ENCODE measurements at regions not wholly inside any gene's neighbourhood (a gene's known extent, or its start where the extent isn't known, plus 50 kb on each side); places are given as distances from the start of the nearest gene placed in this dataset.
"Not testable (repeated sequence)": the region's sequence is repeated elsewhere in the genome, so short reads cannot be mapped to it uniquely, and the experiment has no call there.

DNA sequence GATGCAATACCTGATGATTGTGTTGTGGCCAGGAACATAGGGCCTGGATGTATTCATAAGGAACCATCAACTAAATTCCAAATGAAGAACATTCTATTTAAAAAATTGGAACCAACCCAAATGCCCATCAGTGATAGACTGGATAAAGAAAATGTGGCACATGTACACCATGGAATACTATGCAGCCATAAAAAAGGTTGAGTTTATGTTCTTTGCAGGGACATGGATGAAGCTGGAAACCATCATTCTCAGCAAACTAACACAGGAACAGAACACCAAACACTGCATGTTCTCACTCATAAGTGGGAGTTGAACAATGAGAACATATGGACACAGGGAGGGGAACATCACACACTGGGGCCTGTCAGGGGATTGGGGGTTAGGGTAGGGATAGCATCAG is 150.6 kb downstream of the DUSP10 start:
- H3K36me3 Mint-ChIP-seq; H3K27me3 Mint-ChIP-seq; H3K9me3 Mint-ChIP-seq (ENCODE audit: low read depth); H3K4me1 Mint-ChIP-seq (ENCODE audit: low read depth); H3K27ac Mint-ChIP-seq; H3K4me3 Mint-ChIP-seq: not testable (repeated sequence)

DNA sequence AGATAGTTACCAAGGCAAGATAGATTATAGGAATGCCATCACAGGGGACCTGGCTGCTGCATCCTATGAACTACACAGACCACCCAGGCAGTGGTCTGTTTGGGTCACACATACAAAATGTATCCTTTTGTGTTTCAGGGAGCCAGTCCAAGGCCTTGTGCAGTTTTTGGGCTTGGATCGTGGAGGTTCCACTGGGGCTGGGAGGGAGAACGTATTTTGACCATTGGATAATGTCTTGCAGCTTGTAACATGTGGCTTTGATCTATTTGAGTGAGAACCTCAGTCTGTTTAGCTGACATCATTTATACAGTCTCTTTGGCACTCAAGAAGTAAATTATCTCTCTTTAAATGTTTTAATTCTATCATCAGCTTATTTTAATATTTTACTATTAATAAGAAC is 147.3 kb downstream of the DUSP10 start:
- H3K36me3 Mint-ChIP-seq = no peaks in the 10 kb centered on the region
- H3K9me3 Mint-ChIP-seq (ENCODE audit: low read depth) = no peaks in the 10 kb centered on the region
- no peak overlapping the region for H3K4me3 Mint-ChIP-seq
- H3K4me1 Mint-ChIP-seq (ENCODE audit: low read depth) = no peaks in the 10 kb centered on the region
- H3K27me3 Mint-ChIP-seq = no peaks in the 10 kb centered on the region
- no peak overlapping the region for H3K27ac Mint-ChIP-seq

DNA sequence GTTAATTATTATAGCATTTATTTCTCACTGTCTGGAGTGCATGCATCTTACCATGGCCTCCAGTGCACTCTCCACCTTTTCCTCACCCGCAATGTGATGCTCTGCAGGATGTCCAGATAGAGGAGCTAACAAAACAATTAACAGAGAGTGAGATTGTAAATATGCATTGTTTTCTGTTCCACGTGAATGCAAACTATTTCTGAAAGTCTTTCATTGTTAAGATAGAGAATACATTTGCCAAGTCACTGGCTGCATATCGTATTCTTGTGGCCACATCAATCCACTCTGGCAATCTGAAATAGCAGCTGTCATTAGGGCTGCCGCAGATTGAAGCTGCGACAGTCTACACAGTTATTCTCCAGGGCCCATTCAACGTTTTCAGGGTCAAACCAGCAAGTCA is 143.8 kb downstream of the DUSP10 start:
- H3K27me3 Mint-ChIP-seq = no peaks in the 10 kb centered on the region
- H3K27ac Mint-ChIP-seq = no peak overlapping the region
- H3K36me3 Mint-ChIP-seq = no peaks in the 10 kb centered on the region

DNA sequence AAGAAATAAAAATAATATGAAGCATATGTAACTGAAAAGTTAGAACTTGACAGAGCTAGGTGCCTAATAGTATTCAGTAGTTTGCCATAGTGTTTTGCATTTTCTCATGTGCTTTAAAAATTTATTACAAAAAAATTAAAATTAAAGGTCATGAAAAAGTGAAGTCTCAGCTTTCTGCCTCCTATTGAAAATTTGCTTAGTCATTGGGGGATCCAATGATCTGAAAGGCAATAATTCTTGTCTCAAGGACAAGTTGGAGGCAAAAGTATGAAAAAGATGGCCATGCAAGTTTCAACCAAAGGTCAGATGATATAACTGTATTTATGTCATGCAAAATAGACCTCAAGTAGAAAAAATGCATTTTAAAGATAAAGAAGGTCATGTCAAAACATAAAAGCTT is 140.7 kb downstream of the DUSP10 start:
- no peaks in the 10 kb centered on the region for H3K9me3 Mint-ChIP-seq (ENCODE audit: low read depth)
- no peaks in the 10 kb centered on the region for H3K36me3 Mint-ChIP-seq
- H3K4me1 Mint-ChIP-seq (ENCODE audit: low read depth) = no peaks in the 10 kb centered on the region
- H3K27me3 Mint-ChIP-seq = no peaks in the 10 kb centered on the region
- no peak overlapping the region for H3K4me3 Mint-ChIP-seq
- H3K27ac Mint-ChIP-seq = no peak overlapping the region

More for the DNA sequence above, 143.8 kb downstream of the DUSP10 start:
- H3K4me3 Mint-ChIP-seq = no peak overlapping the region
- H3K9me3 Mint-ChIP-seq (ENCODE audit: low read depth) = no peaks in the 10 kb centered on the region
- H3K4me1 Mint-ChIP-seq (ENCODE audit: low read depth) = no peaks in the 10 kb centered on the region

GRCh38 chr1:221602830-221603229 is 139.1 kb downstream of the DUSP10 start:
- no peaks in the 10 kb centered on the region for H3K4me1 Mint-ChIP-seq (ENCODE audit: low read depth)
- H3K4me3 Mint-ChIP-seq = no peak overlapping the region
- H3K9me3 Mint-ChIP-seq (ENCODE audit: low read depth) = no peaks in the 10 kb centered on the region

GRCh38 chr1:221604390-221604789 is 137.5 kb downstream of the DUSP10 start:
- not testable (repeated sequence) for H3K27me3 Mint-ChIP-seq; H3K4me3 Mint-ChIP-seq; H3K9me3 Mint-ChIP-seq (ENCODE audit: low read depth); H3K27ac Mint-ChIP-seq; H3K36me3 Mint-ChIP-seq; H3K4me1 Mint-ChIP-seq (ENCODE audit: low read depth)

More at GRCh38 chr1:221602830-221603229, 139.1 kb downstream of the DUSP10 start:
- Mint-ChIP-seq H3K27me3 (no peaks in the 10 kb centered on the region), H3K27ac (no peak overlapping the region), H3K36me3 (no peaks in the 10 kb centered on the region)

- no peak overlapping the region for H3K4me3 Mint-ChIP-seq
- H3K36me3 Mint-ChIP-seq = no peaks in the 10 kb centered on the region
- no peaks in the 10 kb centered on the region for H3K27me3 Mint-ChIP-seq
- H3K9me3 Mint-ChIP-seq (ENCODE audit: low read depth) = no peaks in the 10 kb centered on the region
- H3K27ac Mint-ChIP-seq = no peak overlapping the region
- H3K4me1 Mint-ChIP-seq (ENCODE audit: low read depth) = no peaks in the 10 kb centered on the region
Observed at GRCh38 chr1:221604948-221605347, 136.9 kb downstream of the DUSP10 start.

DNA sequence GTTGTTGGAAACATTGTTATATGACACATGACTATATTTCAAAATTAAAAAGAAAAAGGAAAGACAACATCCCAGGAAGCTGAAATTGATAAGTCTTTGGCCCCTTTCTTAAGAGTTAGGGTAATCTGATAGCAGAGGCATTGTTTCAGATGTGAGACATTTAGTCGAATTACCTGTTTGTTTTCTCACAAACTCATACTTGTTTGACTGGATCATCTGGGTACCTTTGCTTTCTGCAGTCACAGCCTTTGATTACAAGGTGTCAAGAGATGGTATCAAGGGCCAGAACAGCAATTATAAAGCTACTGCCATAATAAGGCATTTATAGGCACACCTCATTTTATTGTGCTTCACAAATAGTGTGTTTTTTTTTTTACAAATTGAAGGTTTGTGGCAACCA is 136.3 kb downstream of the DUSP10 start:
- Mint-ChIP-seq H3K27me3 (no peaks in the 10 kb centered on the region), H3K36me3 (no peaks in the 10 kb centered on the region), H3K27ac (no peak overlapping the region), H3K9me3 (ENCODE audit: low read depth) (no peaks in the 10 kb centered on the region), H3K4me1 (ENCODE audit: low read depth) (no peaks in the 10 kb centered on the region), H3K4me3 (no peak overlapping the region)

DNA sequence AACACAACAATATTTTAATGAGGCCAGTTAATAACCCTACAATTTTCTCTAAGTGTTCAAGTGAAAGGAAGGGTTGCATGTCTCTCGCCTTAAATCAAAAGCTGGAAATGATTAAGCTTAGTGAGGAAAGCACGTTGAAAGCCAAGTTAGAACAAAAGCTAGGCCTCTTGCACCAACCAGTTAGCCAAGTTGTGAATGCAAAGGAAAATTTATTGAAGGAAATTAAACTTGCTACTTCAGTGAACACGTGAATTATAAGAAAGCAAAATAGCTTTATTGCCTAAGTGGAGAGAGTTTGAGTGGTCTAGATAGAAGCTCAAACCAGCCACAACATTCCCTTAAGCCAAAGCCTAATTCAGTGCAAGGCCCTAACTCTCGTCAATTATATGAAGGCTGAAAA is 135.6 kb downstream of the DUSP10 start:
- Mint-ChIP-seq H3K9me3 (ENCODE audit: low read depth) (no peaks in the 10 kb centered on the region), H3K27ac (no peak overlapping the region), H3K27me3 (no peaks in the 10 kb centered on the region), H3K4me1 (ENCODE audit: low read depth) (no peaks in the 10 kb centered on the region), H3K36me3 (no peaks in the 10 kb centered on the region), H3K4me3 (no peak overlapping the region)

DNA sequence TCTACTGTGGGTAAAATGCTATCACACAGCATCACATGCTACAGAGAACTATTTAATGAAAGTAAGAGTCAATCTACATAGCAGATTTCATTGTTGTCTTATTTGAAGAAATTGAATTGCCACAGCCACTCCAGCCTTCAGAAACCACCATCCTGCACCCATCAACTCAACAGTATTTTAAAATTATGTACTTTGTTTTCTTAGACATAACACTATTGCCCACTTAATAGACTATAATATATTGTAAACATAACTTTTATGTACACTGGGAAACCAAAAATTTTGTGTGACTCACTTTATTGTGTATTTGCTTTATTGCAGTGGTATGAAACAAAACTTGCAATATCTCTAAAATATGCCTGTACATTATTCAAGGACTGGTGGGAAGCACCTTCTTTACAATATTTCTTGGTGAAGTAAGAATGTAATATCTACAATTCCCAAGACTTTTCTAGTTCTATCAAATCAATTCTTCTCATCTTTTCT is 133.0 kb downstream of the DUSP10 start:
- Mint-ChIP-seq H3K4me3 (no peak overlapping the region), H3K9me3 (ENCODE audit: low read depth) (no peaks in the 10 kb centered on the region), H3K4me1 (ENCODE audit: low read depth) (no peaks in the 10 kb centered on the region), H3K27ac (no peak overlapping the region), H3K36me3 (no peaks in the 10 kb centered on the region), H3K27me3 (no peaks in the 10 kb centered on the region)

- no peaks in the 10 kb centered on the region for H3K9me3 Mint-ChIP-seq (ENCODE audit: low read depth)
- H3K36me3 Mint-ChIP-seq = no peaks in the 10 kb centered on the region
- no peak overlapping the region for H3K4me3 Mint-ChIP-seq
- no peaks in the 10 kb centered on the region for H3K27me3 Mint-ChIP-seq
- H3K4me1 Mint-ChIP-seq (ENCODE audit: low read depth) = no peaks in the 10 kb centered on the region
- H3K27ac Mint-ChIP-seq = no peak overlapping the region
Observed at GRCh38 chr1:221611656-221612046, 130.2 kb downstream of the DUSP10 start.

- no peak overlapping the region for H3K27ac Mint-ChIP-seq
Observed at GRCh38 chr1:221612047-221612777, 129.7 kb downstream of the DUSP10 start.

GRCh38 chr1:221620437-221621384 is 121.2 kb downstream of the DUSP10 start:
- H3K27me3 Mint-ChIP-seq = no peaks in the 10 kb centered on the region
- no peaks in the 10 kb centered on the region for H3K9me3 Mint-ChIP-seq (ENCODE audit: low read depth)
- H3K4me1 Mint-ChIP-seq (ENCODE audit: low read depth) = no peaks in the 10 kb centered on the region
- H3K36me3 Mint-ChIP-seq = no peaks in the 10 kb centered on the region
- H3K27ac Mint-ChIP-seq = no peak overlapping the region
- H3K4me3 Mint-ChIP-seq = no peak overlapping the region

More at GRCh38 chr1:221612047-221612777, 129.7 kb downstream of the DUSP10 start:
- no peak overlapping the region for H3K4me3 Mint-ChIP-seq
- no peaks in the 10 kb centered on the region for H3K9me3 Mint-ChIP-seq (ENCODE audit: low read depth)
- H3K27me3 Mint-ChIP-seq = no peaks in the 10 kb centered on the region
- H3K4me1 Mint-ChIP-seq (ENCODE audit: low read depth) = no peaks in the 10 kb centered on the region
- no peaks in the 10 kb centered on the region for H3K36me3 Mint-ChIP-seq

DNA sequence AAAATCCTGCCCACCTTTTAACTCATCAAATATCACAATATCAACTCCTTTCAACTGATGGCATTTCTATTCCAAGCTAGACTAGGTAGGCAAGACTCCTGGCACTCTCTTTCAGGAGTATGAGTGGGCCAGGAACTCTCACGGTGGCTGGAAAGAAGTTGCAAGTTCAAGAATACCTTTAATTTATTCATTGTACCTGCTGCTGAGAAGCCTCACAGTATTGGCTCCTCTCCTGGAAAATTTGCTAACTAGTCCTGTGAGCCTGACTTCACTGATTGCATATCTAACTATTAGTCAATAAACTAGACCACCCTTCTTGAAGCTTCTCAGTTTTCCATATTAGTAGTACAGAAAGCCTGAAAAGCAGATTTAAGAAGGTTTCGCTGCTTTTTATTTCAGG is 120.2 kb downstream of the DUSP10 start:
- Mint-ChIP-seq H3K36me3 (no peaks in the 10 kb centered on the region), H3K9me3 (ENCODE audit: low read depth) (no peaks in the 10 kb centered on the region), H3K4me3 (no peak overlapping the region), H3K27me3 (no peaks in the 10 kb centered on the region), H3K4me1 (ENCODE audit: low read depth) (no peaks in the 10 kb centered on the region), H3K27ac (no peak overlapping the region)

DNA sequence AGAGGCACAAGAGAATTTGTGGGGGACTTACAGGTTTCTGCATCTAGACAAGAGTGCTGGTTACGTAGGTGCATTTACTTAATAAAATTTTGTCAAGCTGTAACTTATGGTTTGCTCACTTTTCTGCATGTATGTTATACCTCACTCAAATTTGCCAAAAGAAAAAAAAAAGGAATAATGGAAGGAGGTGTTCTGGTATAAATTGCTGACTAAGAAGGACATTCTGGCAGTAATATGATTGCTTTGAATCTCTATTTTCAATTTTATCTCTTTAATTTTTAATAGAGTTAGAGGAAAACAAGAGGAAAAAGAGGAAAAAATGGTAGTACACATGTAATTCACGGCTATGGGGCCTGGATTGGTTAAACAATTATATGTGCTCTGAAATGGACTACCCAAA is 119.5 kb downstream of the DUSP10 start:
- H3K27me3 Mint-ChIP-seq = no peaks in the 10 kb centered on the region
- H3K9me3 Mint-ChIP-seq (ENCODE audit: low read depth) = no peaks in the 10 kb centered on the region
- no peak overlapping the region for H3K27ac Mint-ChIP-seq
- no peak overlapping the region for H3K4me3 Mint-ChIP-seq
- no peaks in the 10 kb centered on the region for H3K36me3 Mint-ChIP-seq
- no peaks in the 10 kb centered on the region for H3K4me1 Mint-ChIP-seq (ENCODE audit: low read depth)
